ENCODE measurements at regions not wholly inside any gene's neighbourhood (a gene's known extent, or its start where the extent isn't known, plus 50 kb on each side); places are given as distances from the start of the nearest gene placed in this dataset.

- H3K4me1 Mint-ChIP-seq: peaks cover 2% of the 10 kb centered on the region
- H3K27me3 Mint-ChIP-seq: peaks cover 14% of the 10 kb centered on the region
- H3K4me3 Mint-ChIP-seq: no peak overlapping the region
- H3K27ac Mint-ChIP-seq: no peak overlapping the region
- no peaks in the 10 kb centered on the region for H3K9me3 Mint-ChIP-seq
- H3K36me3 Mint-ChIP-seq (ENCODE audit: low read depth): no peaks in the 10 kb centered on the region
- POLR2A ChIA-PET: no interaction called here
- CTCF ChIA-PET: no interaction called here
- no peak for DNase-seq
Observed at GRCh38 chr5:74950836-74951515, 84.8 kb upstream of the FAM169A start.

GRCh38 chr5:74949976-74950375 lies 83.8 kb upstream of the FAM169A start:
- DNase-seq: no peak
- CTCF ChIA-PET: no interaction called here
- POLR2A ChIA-PET: no interaction called here
- H3K9me3 Mint-ChIP-seq: no peaks in the 10 kb centered on the region
- H3K36me3 Mint-ChIP-seq (ENCODE audit: low read depth): no peaks in the 10 kb centered on the region
- H3K27me3 Mint-ChIP-seq: peaks cover 18% of the 10 kb centered on the region
- H3K4me1 Mint-ChIP-seq: peaks cover 8% of the 10 kb centered on the region
- H3K4me3 Mint-ChIP-seq: no peak overlapping the region
- H3K27ac Mint-ChIP-seq: no peak overlapping the region

GRCh38 chr5:74948031-74948546 lies 81.9 kb upstream of the FAM169A start:
- DNase-seq: no peak
- Mint-ChIP-seq H3K4me3 (no peak overlapping the region), H3K27ac (no peak overlapping the region), H3K9me3 (no peaks in the 10 kb centered on the region), H3K36me3 (ENCODE audit: low read depth) (no peaks in the 10 kb centered on the region), H3K27me3 (peaks cover 25% of the 10 kb centered on the region), H3K4me1 (peaks cover 8% of the 10 kb centered on the region)
- CTCF ChIA-PET: interaction anchor here (1.5 kb wide), 1 partner anchor 13 kb away, joined by 6 read pairs; no protein-coding TSS in a partner anchor
- POLR2A ChIA-PET: no interaction called here

- Mint-ChIP-seq H3K4me3 (no peak overlapping the region), H3K4me1 (peaks cover 8% of the 10 kb centered on the region), H3K9me3 (no peaks in the 10 kb centered on the region), H3K27me3 (peaks cover 22% of the 10 kb centered on the region), H3K27ac (no peak overlapping the region), H3K36me3 (ENCODE audit: low read depth) (no peaks in the 10 kb centered on the region)
- ChIA-PET POLR2A (no interaction called here), CTCF (interaction anchor here (1.6 kb wide), 1 partner anchor 12 kb away, joined by 4 read pairs; no protein-coding TSS in a partner anchor)
- DNase-seq: no peak
Observed at GRCh38 chr5:74946471-74946870, 80.3 kb upstream of the FAM169A start.

- Mint-ChIP-seq H3K36me3 (ENCODE audit: low read depth) (no peaks in the 10 kb centered on the region), H3K4me3 (no peak overlapping the region), H3K27ac (no peak overlapping the region), H3K9me3 (no peaks in the 10 kb centered on the region), H3K4me1 (peaks cover 8% of the 10 kb centered on the region), H3K27me3 (peaks cover 21% of the 10 kb centered on the region)
- ChIA-PET POLR2A (no interaction called here), CTCF (interaction anchor here (1.6 kb wide), 1 partner anchor 11 kb away, joined by 4 read pairs; no protein-coding TSS in a partner anchor)
- DNase-seq: peak; percentile 19
Observed at GRCh38 chr5:74945561-74946165, 79.5 kb upstream of the FAM169A start.

- no peak for DNase-seq
- no peaks in the 10 kb centered on the region for H3K9me3 Mint-ChIP-seq
- H3K4me3 Mint-ChIP-seq: no peak overlapping the region
- no peaks in the 10 kb centered on the region for H3K36me3 Mint-ChIP-seq (ENCODE audit: low read depth)
- H3K27ac Mint-ChIP-seq: no peak overlapping the region
- ChIA-PET POLR2A (no interaction called here), CTCF (no interaction called here)
- peaks cover 25% of the 10 kb centered on the region for H3K27me3 Mint-ChIP-seq
- H3K4me1 Mint-ChIP-seq: peaks cover 8% of the 10 kb centered on the region
Observed at GRCh38 chr5:74943905-74944304, 77.7 kb upstream of the FAM169A start.

- Mint-ChIP-seq H3K4me1 (peaks cover 14% of the 10 kb centered on the region), H3K4me3 (no peak overlapping the region), H3K36me3 (ENCODE audit: low read depth) (no peaks in the 10 kb centered on the region), H3K27me3 (peaks cover 19% of the 10 kb centered on the region), H3K9me3 (no peaks in the 10 kb centered on the region), H3K27ac (no peak overlapping the region)
- ChIA-PET CTCF (no interaction called here), POLR2A (no interaction called here)
- no peak for DNase-seq
Observed at GRCh38 chr5:74942622-74943286, 76.6 kb upstream of the FAM169A start.

- peaks cover 16% of the 10 kb centered on the region for H3K4me1 Mint-ChIP-seq
- H3K36me3 Mint-ChIP-seq (ENCODE audit: low read depth): no peaks in the 10 kb centered on the region
- no peaks in the 10 kb centered on the region for H3K9me3 Mint-ChIP-seq
- no peak overlapping the region for H3K4me3 Mint-ChIP-seq
- H3K27ac Mint-ChIP-seq: no peak overlapping the region
- POLR2A ChIA-PET: no interaction called here
- peaks cover 17% of the 10 kb centered on the region for H3K27me3 Mint-ChIP-seq
- no peak for DNase-seq
- CTCF ChIA-PET: no interaction called here
Observed at GRCh38 chr5:74940782-74941353, 74.7 kb upstream of the FAM169A start.

- no peak overlapping the region for H3K4me3 Mint-ChIP-seq
- H3K36me3 Mint-ChIP-seq (ENCODE audit: low read depth): no peaks in the 10 kb centered on the region
- no peaks in the 10 kb centered on the region for H3K9me3 Mint-ChIP-seq
- DNase-seq: no peak
- peaks cover 7% of the 10 kb centered on the region for H3K27me3 Mint-ChIP-seq
- H3K4me1 Mint-ChIP-seq: peaks cover 30% of the 10 kb centered on the region
- CTCF ChIA-PET: no interaction called here
- POLR2A ChIA-PET: no interaction called here
- H3K27ac Mint-ChIP-seq: no peak overlapping the region
Observed at GRCh38 chr5:74938250-74938933, 72.2 kb upstream of the FAM169A start.

GRCh38 chr5:74935752-74936091 lies 69.5 kb upstream of the FAM169A start:
- Mint-ChIP-seq H3K36me3 (ENCODE audit: low read depth) (no peaks in the 10 kb centered on the region), H3K27ac (peak overlapping the region; percentile 75), H3K4me1 (peaks cover 30% of the 10 kb centered on the region), H3K27me3 (peaks cover 9% of the 10 kb centered on the region), H3K4me3 (no peak overlapping the region), H3K9me3 (no peaks in the 10 kb centered on the region)
- no peak for DNase-seq
- POLR2A ChIA-PET: interaction anchor here (0.7 to 1.5 kb wide), 6 partner anchors 11 to 401 kb away, joined by 3 to 7 read pairs (median 4); partner anchors contain the start of genes GCNT4, GFM2, HMGCR and NSA2
- CTCF ChIA-PET: interaction anchor here (0.6 to 2.0 kb wide), 10 partner anchors 10 to 1302 kb away, joined by 3 to 15 read pairs (median 4); partner anchors contain the start of genes ANKRD31, GCNT4, GFM2 and NSA2

GRCh38 chr5:74934949-74935751 lies 69.0 kb upstream of the FAM169A start:
- DNase-seq: peak; percentile 31
- Mint-ChIP-seq H3K27ac (peak overlapping the region; percentile 75), H3K36me3 (ENCODE audit: low read depth) (no peaks in the 10 kb centered on the region), H3K9me3 (no peaks in the 10 kb centered on the region), H3K4me1 (peaks cover 30% of the 10 kb centered on the region), H3K4me3 (peak overlapping the region; percentile 23), H3K27me3 (peaks cover 9% of the 10 kb centered on the region)
- ChIA-PET CTCF (interaction anchor here (0.6 to 2.0 kb wide), 13 partner anchors 10 to 1302 kb away, joined by 3 to 15 read pairs (median 4); partner anchors contain the start of genes ANKRD31, GCNT4, GFM2 and NSA2), POLR2A (interaction anchor here (0.7 to 1.5 kb wide), 6 partner anchors 10 to 402 kb away, joined by 3 to 7 read pairs (median 4); partner anchors contain the start of genes GCNT4, GFM2, HMGCR and NSA2)

GRCh38 chr5:74927336-74927735 lies 61.1 kb upstream of the FAM169A start:
- CTCF ChIA-PET: interaction anchor here (0.6 kb wide), 1 partner anchor 443 kb away, joined by 3 read pairs; no protein-coding TSS in a partner anchor
- Mint-ChIP-seq H3K4me3 (no peak overlapping the region), H3K9me3 (no peaks in the 10 kb centered on the region), H3K4me1 (no peaks in the 10 kb centered on the region), H3K27ac (no peak overlapping the region), H3K27me3 (no peaks in the 10 kb centered on the region), H3K36me3 (ENCODE audit: low read depth) (no peaks in the 10 kb centered on the region)
- POLR2A ChIA-PET: no interaction called here
- DNase-seq: no peak
